ENCODE measurements at regions not wholly inside any gene's neighbourhood (a gene's known extent, or its start where the extent isn't known, plus 50 kb on each side); places are given as distances from the start of the nearest gene placed in this dataset.

GRCh38 chr18:24928301-24928878 lies 423.6 kb downstream of the ZNF521 start:
- no peak for DNase-seq (ENCODE audit: low read depth)
- no peak for TF ChIP-seq CTCF (IDR thresholded peaks at IDR 0.05; ENCODE audit: control insufficient read depth, extremely low read depth, insufficient read depth)
- no peak overlapping the region for H3K4me3 ChIP-seq (ENCODE audit: low read depth, low read length)

- no peak for DNase-seq (ENCODE audit: low read depth)
- no peak overlapping the region for H3K4me3 ChIP-seq (ENCODE audit: low read depth, low read length)
- TF ChIP-seq CTCF (IDR thresholded peaks at IDR 0.05; ENCODE audit: control insufficient read depth, extremely low read depth, insufficient read depth) = no peak
These were observed 421.5 kb downstream of the ZNF521 start for GRCh38 chr18:24930478-24930877.

- TF ChIP-seq CTCF (IDR thresholded peaks at IDR 0.05; ENCODE audit: control insufficient read depth, extremely low read depth, insufficient read depth) = no peak
- DNase-seq (ENCODE audit: low read depth) = peak; percentile 52
These were observed 421.0 kb downstream of the ZNF521 start for GRCh38 chr18:24930971-24931370.

GRCh38 chr18:24933345-24933744 lies 418.6 kb downstream of the ZNF521 start:
- DNase-seq (ENCODE audit: low read depth) = no peak
- no peak overlapping the region for H3K4me3 ChIP-seq (ENCODE audit: low read depth, low read length)
- TF ChIP-seq CTCF (IDR thresholded peaks at IDR 0.05; ENCODE audit: control insufficient read depth, extremely low read depth, insufficient read depth) = no peak

More at GRCh38 chr18:24930971-24931370, 421.0 kb downstream of the ZNF521 start:
- H3K4me3 ChIP-seq (ENCODE audit: low read depth, low read length) = no peak overlapping the region

GRCh38 chr18:24934258-24934932 lies 417.6 kb downstream of the ZNF521 start:
- DNase-seq (ENCODE audit: low read depth) = no peak
- no peak overlapping the region for H3K4me3 ChIP-seq (ENCODE audit: low read depth, low read length)
- TF ChIP-seq CTCF (IDR thresholded peaks at IDR 0.05; ENCODE audit: control insufficient read depth, extremely low read depth, insufficient read depth) = no peak

GRCh38 chr18:24935008-24935407 lies 417.0 kb downstream of the ZNF521 start:
- DNase-seq (ENCODE audit: low read depth) = no peak
- no peak for TF ChIP-seq CTCF (IDR thresholded peaks at IDR 0.05; ENCODE audit: control insufficient read depth, extremely low read depth, insufficient read depth)
- H3K4me3 ChIP-seq (ENCODE audit: low read depth, low read length) = no peak overlapping the region

GRCh38 chr18:24935896-24936295 lies 416.1 kb downstream of the ZNF521 start:
- TF ChIP-seq CTCF (IDR thresholded peaks at IDR 0.05; ENCODE audit: control insufficient read depth, extremely low read depth, insufficient read depth) = no peak
- DNase-seq (ENCODE audit: low read depth) = no peak
- H3K4me3 ChIP-seq (ENCODE audit: low read depth, low read length) = no peak overlapping the region
